Upper lobe of left lung (tissue), 4 donors: ENCODE measurements at regions not wholly inside any gene's neighbourhood (a gene's known extent, or its start where the extent isn't known, plus 50 kb on each side); places are given as distances from the start of the nearest gene placed in this dataset.

Experiments
- EP300 ChIP-seq, 4 donors: sonication (generic); formaldehyde crosslinking; IDR thresholded peaks; one replicate each; pipeline ENCODE4 v1.5.1; 2017; ENCODE audit warnings: antibody characterized with exemption in 4 of 4, control low read depth in 2 of 4
- POLR2A ChIP-seq, 4 donors: fragments of 450-650 bp; IDR thresholded peaks; one replicate each; pipeline ENCODE4 v1.5.1; 2016 to 2017; ENCODE audit warnings: antibody characterized with exemption in 4 of 4, mild to moderate bottlenecking in 2 of 4
- TF ChIP-seq, protein P1 (sequence below), 6 experiments: fragments of 450-650 bp in 4 of 6; fragments of 200-600 bp in 2 of 6; sonication (generic) in 2 of 6; IDR thresholded peaks; one replicate each; pipeline ENCODE4 v1.5.1; 2016 to 2019; ENCODE audit warnings: antibody characterized with exemption in 6 of 6

DNA sequence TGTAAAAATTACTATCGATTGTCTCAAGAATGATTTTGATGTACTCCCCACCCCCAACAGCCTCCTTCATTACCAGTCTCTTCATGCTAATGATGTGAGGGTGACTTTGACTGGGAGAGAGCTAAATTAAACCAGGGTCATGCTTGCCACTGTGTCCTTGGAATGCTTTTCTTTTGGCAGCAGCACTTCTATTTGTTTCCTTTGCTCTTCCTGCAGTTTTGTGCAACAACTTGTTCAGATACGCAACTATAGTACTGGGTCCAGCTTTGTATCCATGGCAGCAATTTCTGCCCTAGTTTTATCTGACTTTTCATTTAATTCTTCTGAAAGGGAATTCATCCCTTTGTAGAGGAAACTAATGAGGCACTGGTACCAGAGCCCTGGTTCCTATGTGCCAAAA, 2792.1 kb downstream of the PCDH9 start:
- TF ChIP-seq EP300 (IDR thresholded peaks at IDR 0.05) = no peak
- TF ChIP-seq, protein P1, sequence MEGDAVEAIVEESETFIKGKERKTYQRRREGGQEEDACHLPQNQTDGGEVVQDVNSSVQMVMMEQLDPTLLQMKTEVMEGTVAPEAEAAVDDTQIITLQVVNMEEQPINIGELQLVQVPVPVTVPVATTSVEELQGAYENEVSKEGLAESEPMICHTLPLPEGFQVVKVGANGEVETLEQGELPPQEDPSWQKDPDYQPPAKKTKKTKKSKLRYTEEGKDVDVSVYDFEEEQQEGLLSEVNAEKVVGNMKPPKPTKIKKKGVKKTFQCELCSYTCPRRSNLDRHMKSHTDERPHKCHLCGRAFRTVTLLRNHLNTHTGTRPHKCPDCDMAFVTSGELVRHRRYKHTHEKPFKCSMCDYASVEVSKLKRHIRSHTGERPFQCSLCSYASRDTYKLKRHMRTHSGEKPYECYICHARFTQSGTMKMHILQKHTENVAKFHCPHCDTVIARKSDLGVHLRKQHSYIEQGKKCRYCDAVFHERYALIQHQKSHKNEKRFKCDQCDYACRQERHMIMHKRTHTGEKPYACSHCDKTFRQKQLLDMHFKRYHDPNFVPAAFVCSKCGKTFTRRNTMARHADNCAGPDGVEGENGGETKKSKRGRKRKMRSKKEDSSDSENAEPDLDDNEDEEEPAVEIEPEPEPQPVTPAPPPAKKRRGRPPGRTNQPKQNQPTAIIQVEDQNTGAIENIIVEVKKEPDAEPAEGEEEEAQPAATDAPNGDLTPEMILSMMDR (IDR thresholded peaks at IDR 0.05) = no peak
- TF ChIP-seq POLR2A (IDR thresholded peaks at IDR 0.05) = no peak
